ENCODE measurements at regions not wholly inside any gene's neighbourhood (a gene's known extent, or its start where the extent isn't known, plus 50 kb on each side); places are given as distances from the start of the nearest gene placed in this dataset.

GRCh38 chr2:239744706-239745340, 280.3 kb downstream of the NDUFA10 start:
- no peak overlapping the region for H3K27ac ChIP-seq
- no peak for TF ChIP-seq CTCF (IDR thresholded peaks at IDR 0.05)
- no peak for TF ChIP-seq ZFX (IDR thresholded peaks at IDR 0.05; ENCODE audit: borderline replicate concordance)

- no peak overlapping the region for H3K27ac ChIP-seq
- TF ChIP-seq ZFX (IDR thresholded peaks at IDR 0.05; ENCODE audit: borderline replicate concordance) (no peak), CTCF (IDR thresholded peaks at IDR 0.05) (no peak)
Measured at GRCh38 chr2:239743206-239743605, 281.9 kb downstream of the NDUFA10 start.

GRCh38 chr2:239742377-239742776, 282.8 kb downstream of the NDUFA10 start:
- TF ChIP-seq CTCF (IDR thresholded peaks at IDR 0.05) (no peak), ZFX (IDR thresholded peaks at IDR 0.05; ENCODE audit: borderline replicate concordance) (no peak)
- no peak overlapping the region for H3K27ac ChIP-seq

- H3K27ac ChIP-seq: no peak overlapping the region
- no peak for TF ChIP-seq CTCF (IDR thresholded peaks at IDR 0.05)
- TF ChIP-seq ZFX (IDR thresholded peaks at IDR 0.05; ENCODE audit: borderline replicate concordance): no peak
Measured at GRCh38 chr2:239739206-239739605, 285.9 kb downstream of the NDUFA10 start.

GRCh38 chr2:239738159-239738558, 287.0 kb downstream of the NDUFA10 start:
- no peak for TF ChIP-seq CTCF (IDR thresholded peaks at IDR 0.05)
- H3K27ac ChIP-seq: no peak overlapping the region

- TF ChIP-seq CTCF (IDR thresholded peaks at IDR 0.05) (no peak), ZFX (IDR thresholded peaks at IDR 0.05; ENCODE audit: borderline replicate concordance) (no peak)
- no peak overlapping the region for H3K27ac ChIP-seq
Measured at GRCh38 chr2:239737144-239737463, 288.0 kb downstream of the NDUFA10 start.

- TF ChIP-seq CTCF (IDR thresholded peaks at IDR 0.05): peak; percentile 13; the same call in 1 of the 2 replicates
- TF ChIP-seq ZFX (IDR thresholded peaks at IDR 0.05; ENCODE audit: borderline replicate concordance): no peak
Measured at GRCh38 chr2:239736358-239737143, 288.6 kb downstream of the NDUFA10 start.

More at GRCh38 chr2:239736358-239737143, 288.6 kb downstream of the NDUFA10 start:
- no peak overlapping the region for H3K27ac ChIP-seq

All from 22Rv1 (cell line).